Nephron progenitor cell (in vitro differentiated cells): ENCODE measurements at regions not wholly inside any gene's neighbourhood (a gene's known extent, or its start where the extent isn't known, plus 50 kb on each side); places are given as distances from the start of the nearest gene placed in this dataset.

Experiments used
- DNase-seq: peaks from one replicate; pipeline ENCODE4 v3.0.0; 2021
- H3K27ac Mint-ChIP-seq: 2 replicates; pipeline ENCODE4 v1.8.0; 2021; ENCODE audit warnings: mild to moderate bottlenecking, moderate library complexity, mixed read lengths
- H3K27me3 Mint-ChIP-seq: 2 replicates; pipeline ENCODE4 v1.8.0; 2021; ENCODE audit warnings: mild to moderate bottlenecking, low read depth, mixed read lengths; ENCODE audit not compliant: poor library complexity
- H3K36me3 Mint-ChIP-seq: 2 replicates; pipeline ENCODE4 v1.8.0; 2021; ENCODE audit warnings: low read depth, mixed read lengths
- H3K4me1 Mint-ChIP-seq: 2 replicates; pipeline ENCODE4 v1.8.0; 2021; ENCODE audit warnings: mixed read lengths
- H3K4me3 Mint-ChIP-seq: 2 replicates; pipeline ENCODE4 v1.8.0; 2021; ENCODE audit warnings: mild to moderate bottlenecking, moderate library complexity, mixed read lengths
- H3K9me3 Mint-ChIP-seq: 2 replicates; pipeline ENCODE4 v1.8.0; 2021; ENCODE audit warnings: mild to moderate bottlenecking, moderate library complexity, mixed read lengths
- CTCF ChIP-seq: fragments of 200-600 bp; sonication (generic); IDR thresholded peaks from 2 replicates; pipeline ENCODE4 v1.5.0; 2021; ENCODE audit warnings: antibody characterized with exemption

DNA sequence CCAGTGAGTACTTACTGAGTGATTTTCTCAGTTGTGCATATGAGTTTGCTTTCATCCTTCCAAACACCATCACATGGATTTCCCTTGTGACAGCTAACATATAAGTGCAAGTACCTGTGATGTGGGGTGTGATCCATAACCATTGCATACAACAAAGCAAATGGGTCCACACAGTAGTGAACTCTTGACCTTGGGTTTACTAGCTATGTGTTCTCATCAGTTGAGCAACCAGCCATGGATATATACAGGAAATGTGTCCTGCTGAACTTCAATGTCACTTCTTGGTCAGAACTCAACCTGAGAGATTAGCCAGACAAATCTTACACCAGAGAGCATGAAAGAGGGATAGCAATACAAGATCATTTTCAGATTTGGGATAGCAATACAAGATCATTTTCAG is 420.9 kb upstream of the KCNH7 start:
- no peak overlapping the region for H3K27ac Mint-ChIP-seq

DNA sequence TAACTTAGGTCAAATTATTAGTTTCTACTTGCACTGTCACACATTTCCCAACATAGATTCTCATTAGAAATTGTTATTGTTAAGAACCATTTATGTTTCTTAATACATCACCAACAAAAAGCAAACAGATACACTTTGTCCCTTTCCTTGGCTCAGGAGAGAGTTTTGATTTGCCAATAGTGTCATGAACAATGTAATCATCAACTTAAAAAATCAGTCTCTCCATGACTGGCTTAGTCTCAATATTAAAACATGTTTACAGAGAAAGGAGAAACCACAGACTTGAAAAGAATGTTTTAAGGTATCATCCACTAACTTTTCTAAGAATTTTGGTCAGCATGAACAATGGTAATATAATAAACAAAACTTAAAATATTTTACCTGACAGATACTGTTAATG is 416.5 kb upstream of the KCNH7 start:
- no peak overlapping the region for H3K27ac Mint-ChIP-seq

More for the DNA sequence above, 420.9 kb upstream of the KCNH7 start:
- Mint-ChIP-seq H3K4me3 (no peak overlapping the region), H3K36me3 (no peaks in the 10 kb centered on the region), H3K4me1 (no peaks in the 10 kb centered on the region), H3K9me3 (no peaks in the 10 kb centered on the region), H3K27me3 (peaks cover 3% of the 10 kb centered on the region)
- no peak for DNase-seq
- TF ChIP-seq CTCF = no peak

GRCh38 chr2:163253621-163254285 is 415.2 kb upstream of the KCNH7 start:
- Mint-ChIP-seq H3K27me3 (peaks cover 3% of the 10 kb centered on the region), H3K27ac (peak overlapping the region; percentile 92), H3K9me3 (no peaks in the 10 kb centered on the region), H3K4me1 (peaks cover 10% of the 10 kb centered on the region), H3K4me3 (no peak overlapping the region), H3K36me3 (no peaks in the 10 kb centered on the region)
- no peak for TF ChIP-seq CTCF
- DNase-seq = no peak

More for the DNA sequence above, 416.5 kb upstream of the KCNH7 start:
- Mint-ChIP-seq H3K4me3 (no peak overlapping the region), H3K9me3 (no peaks in the 10 kb centered on the region), H3K27me3 (peaks cover 3% of the 10 kb centered on the region), H3K4me1 (peaks cover 8% of the 10 kb centered on the region), H3K36me3 (no peaks in the 10 kb centered on the region)
- TF ChIP-seq CTCF = no peak
- no peak for DNase-seq

GRCh38 chr2:163252199-163252598 is 413.6 kb upstream of the KCNH7 start:
- Mint-ChIP-seq H3K27me3 (peaks cover 2% of the 10 kb centered on the region), H3K9me3 (no peaks in the 10 kb centered on the region), H3K4me3 (no peak overlapping the region), H3K36me3 (no peaks in the 10 kb centered on the region), H3K4me1 (peaks cover 20% of the 10 kb centered on the region), H3K27ac (no peak overlapping the region)
- no peak for TF ChIP-seq CTCF
- no peak for DNase-seq

GRCh38 chr2:163248376-163249253 is 410.0 kb upstream of the KCNH7 start:
- DNase-seq = no peak
- H3K4me3 Mint-ChIP-seq = no peak overlapping the region
- no peaks in the 10 kb centered on the region for H3K27me3 Mint-ChIP-seq
- TF ChIP-seq CTCF = no peak
- peaks cover 20% of the 10 kb centered on the region for H3K4me1 Mint-ChIP-seq
- no peak overlapping the region for H3K27ac Mint-ChIP-seq
- no peaks in the 10 kb centered on the region for H3K36me3 Mint-ChIP-seq
- H3K9me3 Mint-ChIP-seq = peaks cover under 1% of the 10 kb centered on the region
